Right renal cortex interstitium (tissue), 3 donors: ENCODE measurements at regions not wholly inside any gene's neighbourhood (a gene's known extent, or its start where the extent isn't known, plus 50 kb on each side); places are given as distances from the start of the nearest gene placed in this dataset.

ENCODE experiments used
- DNase-seq, 3 donors: peaks; one replicate each; pipeline ENCODE4 v3.0.0-alpha.2; 2013; ENCODE audit warnings: low read depth in 3 of 3, low spot score in 2 of 3

GRCh38 chr2:7773362-7774360, 856.4 kb downstream of the RNF144A start:
- no peak for DNase-seq

- no peak for DNase-seq
Observed at GRCh38 chr2:7774481-7774880, 857.3 kb downstream of the RNF144A start.

GRCh38 chr2:7777668-7778067, 860.5 kb downstream of the RNF144A start:
- no peak for DNase-seq

DNA sequence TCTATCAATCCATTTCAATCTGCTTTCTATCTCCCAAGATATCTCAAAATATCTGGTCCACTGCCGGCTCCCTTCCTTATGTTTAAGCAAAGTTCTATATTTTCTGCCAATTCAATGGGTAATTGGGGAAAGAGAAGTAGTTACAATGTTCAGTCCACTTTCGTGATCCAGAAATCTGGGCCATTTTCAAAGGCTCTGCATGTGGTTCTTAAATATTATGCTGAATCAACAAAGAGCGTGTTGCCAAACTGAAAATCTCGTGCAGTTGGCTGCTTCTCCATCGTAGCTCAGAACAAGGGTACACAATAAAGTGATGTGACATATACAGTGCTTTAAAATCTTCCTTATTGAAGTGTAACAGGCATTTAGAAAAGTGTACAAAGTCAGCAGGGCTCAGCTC, 863.1 kb downstream of the RNF144A start:
- DNase-seq: no peak

GRCh38 chr2:7785700-7786099, 868.5 kb downstream of the RNF144A start:
- no peak for DNase-seq

DNA sequence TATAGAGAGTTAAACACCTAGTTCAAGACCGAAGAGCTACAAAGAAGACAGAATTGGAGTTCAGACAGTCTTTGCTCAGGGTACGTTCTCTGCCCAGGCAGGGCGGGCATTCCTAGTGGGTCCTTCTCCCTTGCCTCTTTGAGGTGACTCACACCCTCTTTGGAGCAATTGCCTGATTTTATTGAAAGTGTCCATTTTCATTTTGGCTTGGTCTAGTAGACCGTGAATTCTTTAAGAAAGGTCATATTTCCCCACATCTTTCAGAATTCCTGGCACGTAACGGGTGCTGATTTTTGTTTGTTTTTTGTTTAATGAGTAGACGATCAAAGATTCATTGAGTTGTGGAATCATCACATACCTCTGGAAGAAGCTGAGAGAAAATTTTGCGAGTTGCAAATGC, 871.5 kb downstream of the RNF144A start:
- DNase-seq: no peak

DNA sequence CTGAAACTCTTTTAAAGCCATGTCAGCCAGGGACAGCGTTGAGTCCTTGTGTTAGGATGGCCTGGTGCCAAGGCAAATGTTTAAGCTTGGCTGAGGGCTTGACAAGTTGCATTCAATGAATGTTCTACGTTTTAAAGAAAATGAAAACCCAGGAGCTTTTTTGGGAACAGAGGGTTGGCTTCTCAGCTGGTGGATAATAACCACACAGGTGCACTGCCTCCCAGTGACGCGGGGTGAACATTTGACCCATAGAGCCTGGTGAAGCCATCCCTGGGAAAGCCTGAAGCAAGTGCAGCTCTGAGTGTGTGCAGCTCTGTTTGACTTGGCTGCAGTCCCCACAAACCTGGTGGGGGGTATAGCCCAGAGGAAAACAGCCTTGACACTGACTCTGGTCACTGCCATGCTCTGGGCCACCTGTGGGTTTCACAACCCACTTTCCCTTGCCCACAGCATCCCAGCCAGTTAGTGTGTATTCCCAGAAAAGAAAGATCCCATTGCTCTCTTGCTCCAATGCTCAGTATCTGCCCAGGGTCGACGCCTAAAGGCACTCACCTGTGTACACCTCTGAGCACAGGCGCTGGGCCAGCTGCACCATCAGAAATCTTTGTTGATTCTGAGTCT, 874.9 kb downstream of the RNF144A start:
- peak in 1 of 3 donors; percentile 5 for DNase-seq

DNA sequence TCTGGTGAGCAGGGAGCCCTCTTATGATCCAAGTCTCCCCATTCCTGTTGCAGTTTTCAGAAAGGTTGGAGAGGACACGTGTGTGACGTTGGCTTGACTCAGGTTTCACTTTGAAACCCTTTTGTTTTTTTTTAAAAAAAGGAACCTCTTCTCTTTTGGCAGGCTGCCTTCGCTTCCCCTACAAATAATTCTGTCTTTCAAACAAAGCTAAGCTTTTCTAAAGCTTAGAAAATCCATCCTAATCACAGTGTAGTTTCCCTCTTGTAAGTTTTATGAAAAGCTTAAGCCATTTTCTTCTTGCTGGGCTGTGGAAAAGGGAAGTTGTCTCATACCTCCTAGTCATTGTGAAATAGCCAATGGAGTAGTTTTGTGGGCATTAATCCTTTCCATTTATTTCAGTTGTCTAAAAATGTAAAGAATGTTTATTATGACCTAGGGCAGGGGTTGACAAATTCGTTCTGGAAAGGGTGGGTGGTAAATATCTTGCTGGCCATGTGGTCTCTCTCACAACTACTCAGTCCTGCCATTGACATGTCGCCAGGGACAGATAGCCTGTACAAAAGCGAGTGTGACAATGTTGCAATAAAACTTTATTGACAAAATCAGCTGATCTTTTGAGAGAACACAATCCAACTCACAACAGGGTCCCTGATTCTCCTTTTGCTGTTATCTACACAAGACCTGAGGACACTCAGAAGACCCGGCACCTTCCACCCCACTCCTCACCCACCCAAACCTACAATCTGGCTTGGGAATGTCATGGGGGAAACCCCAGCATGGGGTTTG, 878.8 kb downstream of the RNF144A start:
- DNase-seq: peak in 1 of 3 donors; percentile 17

- DNase-seq: no peak
Observed at GRCh38 chr2:7800031-7800430, 881.8 kb upstream of the ID2 start.

DNA sequence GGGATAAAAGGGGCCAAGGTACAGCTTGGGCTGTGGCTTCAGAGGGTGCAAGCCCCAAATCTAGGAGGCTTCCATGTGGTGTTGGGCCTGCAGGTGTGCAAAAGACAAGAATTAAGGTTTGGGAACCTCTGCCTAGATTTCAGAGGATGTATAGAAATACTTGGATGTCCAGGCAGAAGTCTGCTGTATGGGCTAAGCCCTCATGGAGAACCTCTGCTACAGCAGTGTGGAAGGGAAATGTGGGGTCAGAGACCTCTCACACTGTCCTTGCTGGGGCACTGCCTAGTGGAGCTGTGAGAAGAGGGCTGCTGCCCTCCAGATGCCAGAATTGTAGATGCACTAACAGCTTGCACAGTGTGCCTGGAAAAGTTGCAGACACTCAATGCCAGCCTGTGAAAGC, 880.6 kb upstream of the ID2 start:
- DNase-seq: no peak

DNA sequence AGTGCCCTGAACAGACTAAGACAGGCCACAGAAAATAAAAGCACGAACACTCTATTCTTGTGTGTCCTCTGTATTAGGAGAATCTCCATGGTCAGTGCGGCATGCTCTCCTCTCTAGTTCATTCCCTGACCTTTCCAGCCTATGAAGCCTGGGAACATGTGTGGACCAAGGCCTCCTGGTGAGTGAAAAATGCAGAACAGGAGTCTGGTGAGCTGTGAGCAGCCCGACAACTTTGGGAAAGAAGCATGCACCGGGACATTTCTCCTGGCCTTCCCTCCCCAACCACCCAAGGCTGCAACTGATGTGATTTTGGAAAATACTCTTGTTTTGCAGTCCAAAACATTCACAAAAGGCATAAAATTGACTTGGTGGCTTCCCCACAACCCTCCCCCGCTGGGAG, 878.3 kb upstream of the ID2 start:
- no peak for DNase-seq

DNA sequence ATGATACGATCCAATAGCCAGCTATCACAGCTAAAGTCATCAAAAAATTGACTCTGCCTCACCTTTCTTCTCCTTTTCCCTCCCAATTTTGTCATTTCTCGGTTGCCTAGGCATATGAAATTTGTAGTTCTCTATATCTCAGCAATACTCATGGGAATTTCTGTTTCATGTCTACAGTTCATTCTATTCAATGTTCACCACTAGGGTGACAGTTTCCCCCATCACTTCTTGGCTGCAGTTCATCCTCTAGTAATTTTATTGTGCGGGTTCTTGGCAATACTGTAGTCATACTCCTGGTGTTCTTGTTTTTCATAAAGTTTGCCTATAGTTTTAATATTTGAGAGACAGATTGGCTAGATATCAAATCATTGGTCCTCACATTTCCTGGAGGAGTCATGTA, 872.2 kb upstream of the ID2 start:
- DNase-seq: no peak

- no peak for DNase-seq
Observed at GRCh38 chr2:7811073-7811472, 870.8 kb upstream of the ID2 start.

- DNase-seq: no peak
Observed at GRCh38 chr2:7812231-7812995, 869.4 kb upstream of the ID2 start.

- DNase-seq: no peak
Observed at GRCh38 chr2:7813541-7814292, 868.1 kb upstream of the ID2 start.

DNA sequence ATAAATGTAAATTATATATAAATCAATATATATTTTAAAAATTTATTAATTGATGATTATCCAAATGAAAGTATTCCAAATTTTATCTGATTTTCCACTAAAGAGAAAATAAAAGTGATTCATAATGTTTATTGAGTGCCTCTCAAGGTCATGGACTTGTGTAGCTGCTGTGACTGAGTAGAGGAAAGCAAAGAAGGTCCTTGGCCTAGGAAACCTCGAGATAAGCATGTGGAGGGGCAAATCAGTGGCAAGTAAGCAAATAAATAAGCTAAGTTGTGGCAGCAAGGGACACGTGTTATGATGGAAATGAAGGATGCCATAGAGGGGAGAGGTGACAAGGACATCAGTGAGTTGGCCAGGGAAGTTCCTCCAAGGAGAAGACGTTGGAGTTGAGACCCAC, 866.1 kb upstream of the ID2 start:
- no peak for DNase-seq

DNA sequence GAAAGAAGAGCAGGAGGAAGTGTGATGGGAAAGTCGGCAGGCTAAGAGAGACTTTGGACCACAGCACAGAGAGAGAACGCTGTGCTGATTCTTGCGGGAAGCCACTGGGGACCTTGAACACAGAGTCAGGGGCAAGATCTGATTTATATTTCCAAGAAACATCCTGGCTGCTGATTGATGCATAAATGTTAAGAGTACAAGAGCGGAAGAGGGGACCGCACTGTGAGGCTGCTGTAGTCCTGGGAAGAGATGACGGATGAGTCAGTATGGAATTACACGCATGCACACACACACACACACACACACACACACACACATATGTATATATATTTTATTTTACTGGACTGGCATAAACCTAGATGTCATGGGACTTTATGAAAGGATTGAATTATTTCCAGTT, 865.6 kb upstream of the ID2 start:
- DNase-seq: no peak

DNA sequence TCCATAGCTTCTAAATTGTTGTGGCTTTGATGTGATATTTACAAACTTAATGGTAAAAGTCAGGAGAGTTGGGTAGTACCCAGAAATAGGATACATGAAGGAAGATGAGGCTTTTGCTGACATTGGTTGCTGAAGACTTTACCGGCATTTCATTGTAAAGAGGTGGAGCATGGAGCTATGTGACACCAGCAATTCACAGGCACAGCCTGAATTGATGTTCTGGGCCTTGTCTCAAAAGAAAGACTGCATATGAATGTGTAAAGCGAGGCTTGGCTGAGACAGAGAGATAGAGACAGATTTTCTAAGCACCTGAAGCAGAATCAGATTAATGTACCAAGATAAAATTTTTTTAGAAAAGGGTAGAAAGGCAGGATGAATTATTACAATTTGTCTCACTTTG, 864.9 kb upstream of the ID2 start:
- no peak for DNase-seq

- DNase-seq: no peak
Observed at GRCh38 chr2:7819316-7819715, 862.5 kb upstream of the ID2 start.

GRCh38 chr2:7819850-7820249, 862.0 kb upstream of the ID2 start:
- no peak for DNase-seq
